GM11168 (cell line): ENCODE measurements at regions not wholly inside any gene's neighbourhood (a gene's known extent, or its start where the extent isn't known, plus 50 kb on each side); places are given as distances from the start of the nearest gene placed in this dataset.

ENCODE experiments used
- in situ Hi-C: fragments of 300-500 bp; cut with MboI; formaldehyde crosslinking; loops from one replicate; pipeline ENCODE4 v1.12.0; 2022; ENCODE audit warnings: low sequenced_read_pairs; ENCODE audit not compliant: unreplicated experiment

GRCh38 chr11:81932303-81932702, 801.4 kb downstream of the FAM181B start:
- in situ Hi-C loops: no loop called here

- in situ Hi-C loops: no loop called here
Measured at GRCh38 chr11:81920205-81920604, 813.5 kb downstream of the FAM181B start.

- in situ Hi-C loops: no loop called here
Measured at GRCh38 chr11:81916451-81916850, 817.2 kb downstream of the FAM181B start.

GRCh38 chr11:81915045-81915444, 818.6 kb downstream of the FAM181B start:
- in situ Hi-C loops: no loop called here

- in situ Hi-C loops: no loop called here
Measured at GRCh38 chr11:81913793-81914192, 819.9 kb downstream of the FAM181B start.

- in situ Hi-C loops: no loop called here
Measured at GRCh38 chr11:81907996-81908395, 825.7 kb downstream of the FAM181B start.

GRCh38 chr11:81899156-81899555, 834.5 kb downstream of the FAM181B start:
- in situ Hi-C loops: no loop called here

GRCh38 chr11:81897639-81898038, 836.0 kb downstream of the FAM181B start:
- in situ Hi-C loops: no loop called here

- in situ Hi-C loops: no loop called here
Measured at GRCh38 chr11:81895258-81895657, 838.4 kb downstream of the FAM181B start.

GRCh38 chr11:81892770-81893635, 840.7 kb downstream of the FAM181B start:
- in situ Hi-C loops: no loop called here

GRCh38 chr11:81888391-81888790, 845.3 kb downstream of the FAM181B start:
- in situ Hi-C loops: no loop called here

- in situ Hi-C loops: no loop called here
Measured at GRCh38 chr11:81887671-81888070, 846.0 kb downstream of the FAM181B start.

- in situ Hi-C loops: no loop called here
Measured at GRCh38 chr11:81886406-81887075, 847.1 kb downstream of the FAM181B start.

GRCh38 chr11:81874635-81875034, 859.0 kb downstream of the FAM181B start:
- in situ Hi-C loops: no loop called here

- in situ Hi-C loops: no loop called here
Measured at GRCh38 chr11:81870815-81871214, 862.8 kb downstream of the FAM181B start.

- in situ Hi-C loops: no loop called here
Measured at GRCh38 chr11:81870066-81870412, 863.6 kb downstream of the FAM181B start.

- in situ Hi-C loops: no loop called here
Measured at GRCh38 chr11:81869351-81870065, 864.2 kb downstream of the FAM181B start.

GRCh38 chr11:81866896-81867295, 866.8 kb downstream of the FAM181B start:
- in situ Hi-C loops: no loop called here

- in situ Hi-C loops: no loop called here
Measured at GRCh38 chr11:81857386-81857785, 876.3 kb downstream of the FAM181B start.

- in situ Hi-C loops: no loop called here
Measured at GRCh38 chr11:81853791-81854190, 879.9 kb downstream of the FAM181B start.

GRCh38 chr11:81852896-81853295, 880.8 kb downstream of the FAM181B start:
- in situ Hi-C loops: no loop called here
